AG04450 (cell line): ENCODE measurements at regions not wholly inside any gene's neighbourhood (a gene's known extent, or its start where the extent isn't known, plus 50 kb on each side); places are given as distances from the start of the nearest gene placed in this dataset.

Experiments used
- CTCF ChIA-PET: fragments of 300-600, 350-600 bp; formaldehyde crosslinking; extraction: SDS; loops from one replicate; lab custom pipeline; 2022; ENCODE audit warnings: antibody characterized with exemption, inconsistent platforms; lab: Charles Lee
- POLR2A ChIA-PET: fragments of 350-600 bp; formaldehyde crosslinking; extraction: SDS; loops from one replicate; lab custom pipeline; 2021; ENCODE audit warnings: antibody characterized with exemption, inconsistent platforms; lab: Yijun Ruan, JAX
- DNase-seq: peaks from one replicate; pipeline ENCODE4 v3.0.0-alpha.2; 2011; ENCODE audit warnings: low read depth, low spot score
- H3K27ac ChIP-seq: one replicate; pipeline ENCODE4 v1.5.1; 2012; ENCODE audit warnings: low read depth, low read length, control low read depth
- H3K27me3 ChIP-seq: one replicate; pipeline ENCODE4 v1.6.0; 2012; ENCODE audit warnings: low read length; ENCODE audit not compliant: control insufficient read depth, insufficient read depth
- H3K4me3 ChIP-seq: 2 replicates; pipeline ENCODE4 v1.5.1; 2011; ENCODE audit warnings: mild to moderate bottlenecking, low read depth, low read length, control low read depth
- H3K9me3 ChIP-seq: 2 replicates; pipeline ENCODE4 v1.5.1; 2012; ENCODE audit warnings: low read length; ENCODE audit not compliant: control insufficient read depth, insufficient read depth
- TF ChIP-seq, protein P1 (sequence below): IDR thresholded peaks from 2 replicates; pipeline ENCODE4 v1.5.1; 2011; ENCODE audit warnings: low read depth, low read length, control low read depth, inconsistent platforms

DNA sequence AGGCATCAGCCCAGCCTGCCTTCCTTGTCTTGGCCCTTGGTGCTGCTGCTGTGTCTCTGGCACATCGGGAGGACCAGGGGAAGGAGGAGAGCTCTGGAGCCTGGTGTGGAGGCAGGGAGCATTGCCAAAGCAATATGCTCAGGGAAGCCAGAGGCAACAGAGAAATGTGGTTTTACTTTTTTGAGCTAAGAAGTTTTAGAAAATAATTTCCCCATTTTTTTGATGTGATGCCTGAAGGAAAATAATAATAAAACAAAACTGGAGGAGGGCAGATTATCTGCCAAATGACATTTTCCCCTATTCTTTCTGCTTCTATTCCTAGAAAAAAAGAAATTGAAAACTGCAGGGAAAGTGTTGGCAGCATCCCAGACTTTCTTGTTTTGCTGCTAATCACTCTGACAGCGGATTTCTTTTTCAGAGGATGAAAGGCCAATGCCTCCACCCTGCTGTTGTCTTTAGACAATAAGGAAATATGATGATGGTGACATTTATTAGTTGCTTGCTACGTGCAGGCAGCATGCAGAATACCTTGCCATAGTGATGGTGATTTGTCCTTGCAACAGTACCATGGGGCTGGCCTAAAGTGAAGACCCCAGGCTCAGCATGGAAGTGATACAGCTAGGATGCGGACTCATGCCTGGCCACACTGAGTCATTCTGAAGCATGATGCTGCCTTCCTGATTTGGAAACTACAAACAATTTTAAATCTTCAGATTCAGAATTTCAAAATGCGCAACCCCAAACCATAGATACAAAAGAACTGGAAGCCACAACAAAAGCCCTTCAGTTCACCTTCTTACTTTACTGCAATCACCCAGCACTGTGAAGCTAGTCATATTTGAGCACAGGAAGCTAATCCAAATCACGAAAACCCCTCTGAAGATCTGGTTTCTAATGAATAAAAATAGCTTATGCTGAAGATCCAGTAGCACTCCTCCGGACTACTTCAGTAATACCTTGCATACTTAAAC lies 260.2 kb upstream of the TMEM72 start:
- Histone ChIP-seq H3K27ac (no peak overlapping the region), H3K27me3 (no peaks in the 10 kb centered on the region), H3K9me3 (no peaks in the 10 kb centered on the region), H3K4me3 (no peak overlapping the region)
- TF ChIP-seq, protein P1, sequence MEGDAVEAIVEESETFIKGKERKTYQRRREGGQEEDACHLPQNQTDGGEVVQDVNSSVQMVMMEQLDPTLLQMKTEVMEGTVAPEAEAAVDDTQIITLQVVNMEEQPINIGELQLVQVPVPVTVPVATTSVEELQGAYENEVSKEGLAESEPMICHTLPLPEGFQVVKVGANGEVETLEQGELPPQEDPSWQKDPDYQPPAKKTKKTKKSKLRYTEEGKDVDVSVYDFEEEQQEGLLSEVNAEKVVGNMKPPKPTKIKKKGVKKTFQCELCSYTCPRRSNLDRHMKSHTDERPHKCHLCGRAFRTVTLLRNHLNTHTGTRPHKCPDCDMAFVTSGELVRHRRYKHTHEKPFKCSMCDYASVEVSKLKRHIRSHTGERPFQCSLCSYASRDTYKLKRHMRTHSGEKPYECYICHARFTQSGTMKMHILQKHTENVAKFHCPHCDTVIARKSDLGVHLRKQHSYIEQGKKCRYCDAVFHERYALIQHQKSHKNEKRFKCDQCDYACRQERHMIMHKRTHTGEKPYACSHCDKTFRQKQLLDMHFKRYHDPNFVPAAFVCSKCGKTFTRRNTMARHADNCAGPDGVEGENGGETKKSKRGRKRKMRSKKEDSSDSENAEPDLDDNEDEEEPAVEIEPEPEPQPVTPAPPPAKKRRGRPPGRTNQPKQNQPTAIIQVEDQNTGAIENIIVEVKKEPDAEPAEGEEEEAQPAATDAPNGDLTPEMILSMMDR: no peak
- ChIA-PET POLR2A (no interaction called here), CTCF (interaction anchor here (0.7 kb wide), 1 partner anchor 213 kb away, joined by 3 read pairs; no protein-coding TSS in a partner anchor)
- no peak for DNase-seq

DNA sequence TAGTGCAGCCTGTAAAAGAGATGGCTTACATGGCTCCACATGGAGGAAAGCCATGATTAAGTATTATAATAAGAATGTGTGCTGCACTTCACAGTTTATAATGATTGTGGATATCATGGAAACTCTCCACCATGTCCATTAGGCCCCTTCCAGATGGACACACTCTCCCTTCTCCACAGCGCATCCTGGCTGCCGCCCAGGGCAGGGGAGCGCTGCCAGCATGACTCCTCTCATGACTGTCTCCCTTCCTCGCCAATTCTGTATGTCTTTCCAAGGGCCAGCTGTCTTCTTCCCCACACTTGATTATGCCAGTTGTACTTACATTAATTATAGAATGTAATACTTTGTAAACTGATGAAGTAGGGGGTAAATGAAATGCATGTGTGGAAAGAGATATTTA lies 259.3 kb upstream of the TMEM72 start:
- POLR2A ChIA-PET: no interaction called here
- H3K27me3 ChIP-seq: no peaks in the 10 kb centered on the region
- no peak for DNase-seq
- CTCF ChIA-PET: no interaction called here
- H3K9me3 ChIP-seq: no peaks in the 10 kb centered on the region
- H3K27ac ChIP-seq: no peak overlapping the region
- H3K4me3 ChIP-seq: no peak overlapping the region
- TF ChIP-seq, protein P1: 0 out of 2 replicates have a peak, but pooled peaks have one; percentile 13

DNA sequence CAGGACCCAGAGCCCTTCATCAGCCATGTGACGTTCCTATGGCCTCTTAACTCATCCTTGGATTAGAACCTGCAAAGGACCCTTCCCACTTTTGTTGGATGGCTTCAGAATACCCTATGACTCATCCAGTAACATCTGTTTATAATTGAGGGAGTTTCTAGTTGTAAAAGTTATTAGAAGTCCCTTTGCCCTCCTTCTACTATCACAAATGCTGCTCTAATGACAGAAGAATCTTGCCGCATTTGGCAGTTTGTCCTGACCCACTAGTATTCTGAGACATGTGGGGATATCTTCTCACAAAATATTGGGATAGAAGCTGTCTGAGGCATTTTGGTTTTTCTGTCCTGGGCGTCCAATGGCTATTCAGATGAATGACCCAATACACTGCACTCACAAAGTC lies 251.8 kb upstream of the TMEM72 start:
- Histone ChIP-seq H3K27me3 (no peaks in the 10 kb centered on the region), H3K4me3 (no peak overlapping the region), H3K9me3 (no peaks in the 10 kb centered on the region), H3K27ac (no peak overlapping the region)
- CTCF ChIA-PET: interaction anchor here (3.3 kb wide), 1 partner anchor 198 kb away, joined by 9 read pairs; no protein-coding TSS in a partner anchor
- TF ChIP-seq, protein P1: no peak
- DNase-seq: no peak
- POLR2A ChIA-PET: no interaction called here

DNA sequence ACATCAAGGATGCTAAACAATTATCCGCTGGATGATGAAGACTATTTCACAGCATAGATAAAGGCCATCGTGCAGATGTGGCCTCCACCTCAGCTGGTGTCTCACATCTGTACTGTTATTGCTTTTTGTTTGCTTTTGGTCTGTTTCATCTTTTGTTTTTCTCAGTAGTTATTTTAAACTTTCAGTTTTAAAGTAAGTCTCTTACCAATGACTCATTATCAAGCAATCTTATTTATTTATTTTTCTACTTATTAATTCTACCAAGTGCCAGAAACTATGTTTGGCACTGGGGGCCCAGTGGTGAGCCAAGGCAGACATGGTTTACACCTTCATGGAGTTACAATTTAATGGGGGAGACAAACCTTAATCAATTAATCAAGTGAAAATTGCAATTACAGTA lies 250.9 kb upstream of the TMEM72 start:
- CTCF ChIA-PET: interaction anchor here (3.3 kb wide), 1 partner anchor 197 kb away, joined by 9 read pairs; no protein-coding TSS in a partner anchor
- DNase-seq: no peak

More for the DNA sequence above, 250.9 kb upstream of the TMEM72 start:
- Histone ChIP-seq H3K4me3 (no peak overlapping the region), H3K27ac (no peak overlapping the region), H3K9me3 (no peaks in the 10 kb centered on the region), H3K27me3 (no peaks in the 10 kb centered on the region)
- POLR2A ChIA-PET: no interaction called here
- TF ChIP-seq, protein P1: no peak
